ENCODE measurements at regions not wholly inside any gene's neighbourhood (a gene's known extent, or its start where the extent isn't known, plus 50 kb on each side); places are given as distances from the start of the nearest gene placed in this dataset.

DNA sequence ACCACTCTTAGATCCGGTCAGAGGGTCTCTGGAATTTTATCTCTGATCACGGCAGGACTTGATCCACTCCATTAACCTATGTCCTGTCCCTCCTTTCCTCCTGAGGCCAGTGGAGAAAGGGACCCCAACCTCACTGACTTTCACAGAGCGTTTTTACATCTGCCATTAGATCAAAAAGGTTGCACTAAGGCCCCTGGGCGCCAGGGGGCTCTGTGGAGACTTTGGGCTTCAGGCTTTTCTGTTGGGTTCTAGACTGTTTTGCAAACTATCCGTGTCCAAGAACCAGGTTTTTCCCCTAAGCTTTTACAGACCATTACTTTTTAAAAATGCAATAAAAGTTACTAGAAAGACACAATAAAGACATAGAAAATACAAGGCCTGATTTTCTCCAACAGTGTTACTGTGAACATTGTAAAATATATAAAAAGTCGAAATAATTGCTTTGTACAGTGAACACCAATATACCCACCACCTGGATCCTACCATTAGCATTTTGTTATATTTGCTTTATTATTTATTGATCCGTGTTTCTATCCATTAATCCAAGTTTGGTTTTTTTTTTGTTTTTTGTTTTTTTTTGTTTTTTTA is 159.7 kb downstream of the POLR2M start (continued):
- TF ChIP-seq, protein P1, sequence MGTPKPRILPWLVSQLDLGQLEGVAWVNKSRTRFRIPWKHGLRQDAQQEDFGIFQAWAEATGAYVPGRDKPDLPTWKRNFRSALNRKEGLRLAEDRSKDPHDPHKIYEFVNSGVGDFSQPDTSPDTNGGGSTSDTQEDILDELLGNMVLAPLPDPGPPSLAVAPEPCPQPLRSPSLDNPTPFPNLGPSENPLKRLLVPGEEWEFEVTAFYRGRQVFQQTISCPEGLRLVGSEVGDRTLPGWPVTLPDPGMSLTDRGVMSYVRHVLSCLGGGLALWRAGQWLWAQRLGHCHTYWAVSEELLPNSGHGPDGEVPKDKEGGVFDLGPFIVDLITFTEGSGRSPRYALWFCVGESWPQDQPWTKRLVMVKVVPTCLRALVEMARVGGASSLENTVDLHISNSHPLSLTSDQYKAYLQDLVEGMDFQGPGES (IDR thresholded peaks at IDR 0.05; ENCODE audit: low read depth, low read length): no peak
- TF ChIP-seq JUND (IDR thresholded peaks at IDR 0.05): no peak
- no peak for TF ChIP-seq NRF1 (IDR thresholded peaks at IDR 0.05; ENCODE audit: low read depth, low read length)
- TF ChIP-seq, protein P2, sequence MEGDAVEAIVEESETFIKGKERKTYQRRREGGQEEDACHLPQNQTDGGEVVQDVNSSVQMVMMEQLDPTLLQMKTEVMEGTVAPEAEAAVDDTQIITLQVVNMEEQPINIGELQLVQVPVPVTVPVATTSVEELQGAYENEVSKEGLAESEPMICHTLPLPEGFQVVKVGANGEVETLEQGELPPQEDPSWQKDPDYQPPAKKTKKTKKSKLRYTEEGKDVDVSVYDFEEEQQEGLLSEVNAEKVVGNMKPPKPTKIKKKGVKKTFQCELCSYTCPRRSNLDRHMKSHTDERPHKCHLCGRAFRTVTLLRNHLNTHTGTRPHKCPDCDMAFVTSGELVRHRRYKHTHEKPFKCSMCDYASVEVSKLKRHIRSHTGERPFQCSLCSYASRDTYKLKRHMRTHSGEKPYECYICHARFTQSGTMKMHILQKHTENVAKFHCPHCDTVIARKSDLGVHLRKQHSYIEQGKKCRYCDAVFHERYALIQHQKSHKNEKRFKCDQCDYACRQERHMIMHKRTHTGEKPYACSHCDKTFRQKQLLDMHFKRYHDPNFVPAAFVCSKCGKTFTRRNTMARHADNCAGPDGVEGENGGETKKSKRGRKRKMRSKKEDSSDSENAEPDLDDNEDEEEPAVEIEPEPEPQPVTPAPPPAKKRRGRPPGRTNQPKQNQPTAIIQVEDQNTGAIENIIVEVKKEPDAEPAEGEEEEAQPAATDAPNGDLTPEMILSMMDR (IDR thresholded peaks at IDR 0.05): peak; percentile 70
- TF ChIP-seq TEAD4 (IDR thresholded peaks at IDR 0.05; ENCODE audit: borderline replicate concordance, insufficient read depth): no peak

DNA sequence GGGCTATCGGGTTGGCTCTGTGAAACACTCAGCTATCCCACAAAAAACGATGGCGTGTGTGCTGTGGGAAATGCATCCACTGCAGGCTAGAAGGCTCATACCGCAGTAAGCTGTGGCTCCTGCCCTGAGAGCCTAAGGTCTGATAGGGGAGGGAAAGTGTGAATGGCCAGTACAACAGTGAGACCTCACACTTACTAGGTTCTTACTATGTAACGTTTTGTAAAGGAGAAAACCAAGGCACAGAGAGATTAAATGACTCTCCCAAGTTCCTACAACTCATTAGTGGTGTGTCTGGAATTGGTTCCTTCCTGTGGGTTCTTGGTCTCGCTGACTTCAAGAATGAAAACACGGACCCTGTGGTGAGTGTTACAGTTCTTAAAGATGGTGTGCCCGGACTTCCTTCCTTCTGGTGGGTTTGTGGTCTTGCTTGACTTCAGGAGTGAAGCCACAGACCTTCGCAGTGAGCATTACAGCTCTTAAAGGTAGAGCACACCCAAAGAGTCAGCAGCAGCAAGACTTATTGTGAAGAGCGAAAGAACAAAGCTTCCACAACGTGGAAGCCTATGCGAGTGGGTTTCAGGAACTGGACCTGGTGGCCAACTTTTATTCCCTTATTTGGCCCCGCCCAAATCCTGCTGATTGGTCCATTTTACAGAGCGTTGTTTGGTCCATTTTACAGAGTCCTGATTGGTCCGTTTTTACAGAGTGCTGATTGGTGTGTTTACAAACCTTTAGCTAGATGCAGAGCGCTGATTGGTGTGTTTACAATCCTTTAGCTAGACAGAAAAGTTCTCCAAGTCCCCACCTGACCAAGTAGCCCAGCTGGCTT is 161.7 kb downstream of the POLR2M start:
- no peaks in the 10 kb centered on the region for H3K79me2 ChIP-seq (ENCODE audit: insufficient read depth)
- no peak overlapping the region for H3K4me2 ChIP-seq
- no peak overlapping the region for H2AFZ ChIP-seq (ENCODE audit: low read depth)
- H3F3A ChIP-seq (replicated peaks; ENCODE audit: insufficient read depth): peaks cover 9% of the 10 kb centered on the region
- H4K20me1 ChIP-seq (ENCODE audit: insufficient read depth): no peaks in the 10 kb centered on the region
- H3K27ac ChIP-seq (ENCODE audit: low read depth in 2 of 2, low read length in 1 of 2): no peak overlapping the region
- no peak for DNase-seq
- no peaks in the 10 kb centered on the region for H3K36me3 ChIP-seq (replicated peaks in 1 of 2; ENCODE audit: control insufficient read depth in 1 of 2, insufficient read depth in 2 of 2, low read length in 1 of 2)
- H3K9me2 ChIP-seq: no peaks in the 10 kb centered on the region
- 68% methylated on average over 16 of the region's 16 CpGs for WGBS (ENCODE audit: low lambda C conversion rate)
- POLR2A ChIA-PET: no interaction called here
- no peak overlapping the region for H3K9ac ChIP-seq
- no peaks in the 10 kb centered on the region for H3K9me3 ChIP-seq
- no peak overlapping the region for H3K4me3 ChIP-seq (ENCODE audit: low read depth in 2 of 2, low read length in 1 of 2)
- peaks cover 0 to 2% of the 10 kb centered on the region in 2 experiments; a peak in 1 of 4 replicates for H3K4me1 ChIP-seq (ENCODE audit: control insufficient read depth in 1 of 2, insufficient read depth in 2 of 2, low read depth in 1 of 2, low read length in 1 of 2)
- CTCF ChIA-PET: interaction anchor here (1.2 to 16.2 kb wide), 5 partner anchors 122 to 315 kb away, joined by 3 to 315 read pairs (median 12); partner anchors contain the start of gene ALDH1A2
- H3K27me3 ChIP-seq (ENCODE audit: insufficient read depth): no peaks in the 10 kb centered on the region
- TF ChIP-seq, protein P3, sequence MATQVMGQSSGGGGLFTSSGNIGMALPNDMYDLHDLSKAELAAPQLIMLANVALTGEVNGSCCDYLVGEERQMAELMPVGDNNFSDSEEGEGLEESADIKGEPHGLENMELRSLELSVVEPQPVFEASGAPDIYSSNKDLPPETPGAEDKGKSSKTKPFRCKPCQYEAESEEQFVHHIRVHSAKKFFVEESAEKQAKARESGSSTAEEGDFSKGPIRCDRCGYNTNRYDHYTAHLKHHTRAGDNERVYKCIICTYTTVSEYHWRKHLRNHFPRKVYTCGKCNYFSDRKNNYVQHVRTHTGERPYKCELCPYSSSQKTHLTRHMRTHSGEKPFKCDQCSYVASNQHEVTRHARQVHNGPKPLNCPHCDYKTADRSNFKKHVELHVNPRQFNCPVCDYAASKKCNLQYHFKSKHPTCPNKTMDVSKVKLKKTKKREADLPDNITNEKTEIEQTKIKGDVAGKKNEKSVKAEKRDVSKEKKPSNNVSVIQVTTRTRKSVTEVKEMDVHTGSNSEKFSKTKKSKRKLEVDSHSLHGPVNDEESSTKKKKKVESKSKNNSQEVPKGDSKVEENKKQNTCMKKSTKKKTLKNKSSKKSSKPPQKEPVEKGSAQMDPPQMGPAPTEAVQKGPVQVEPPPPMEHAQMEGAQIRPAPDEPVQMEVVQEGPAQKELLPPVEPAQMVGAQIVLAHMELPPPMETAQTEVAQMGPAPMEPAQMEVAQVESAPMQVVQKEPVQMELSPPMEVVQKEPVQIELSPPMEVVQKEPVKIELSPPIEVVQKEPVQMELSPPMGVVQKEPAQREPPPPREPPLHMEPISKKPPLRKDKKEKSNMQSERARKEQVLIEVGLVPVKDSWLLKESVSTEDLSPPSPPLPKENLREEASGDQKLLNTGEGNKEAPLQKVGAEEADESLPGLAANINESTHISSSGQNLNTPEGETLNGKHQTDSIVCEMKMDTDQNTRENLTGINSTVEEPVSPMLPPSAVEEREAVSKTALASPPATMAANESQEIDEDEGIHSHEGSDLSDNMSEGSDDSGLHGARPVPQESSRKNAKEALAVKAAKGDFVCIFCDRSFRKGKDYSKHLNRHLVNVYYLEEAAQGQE (IDR thresholded peaks at IDR 0.05; ENCODE audit: low read depth, low read length): no peak
- TF ChIP-seq NRF1 (IDR thresholded peaks at IDR 0.05; ENCODE audit: low read depth, low read length) (no peak), GATA2 (CRISPR knock-in tag; IDR thresholded peaks at IDR 0.05) (no peak), FOXM1 (IDR thresholded peaks at IDR 0.05; ENCODE audit: low read depth) (no peak), TEAD4 (IDR thresholded peaks at IDR 0.05; ENCODE audit: borderline replicate concordance, insufficient read depth) (no peak), TAF1 (IDR thresholded peaks at IDR 0.05; ENCODE audit: borderline replicate concordance, low read depth, low read length) (no peak), FOSL2 (IDR thresholded peaks at IDR 0.05; ENCODE audit: borderline replicate concordance, low read depth) (no peak), JUND (IDR thresholded peaks at IDR 0.05) (no peak), SMC3 (IDR thresholded peaks at IDR 0.05; ENCODE audit: low read depth, low read length) (no peak), EP300 (IDR thresholded peaks at IDR 0.05; ENCODE audit: borderline replicate concordance in 1 of 2, low read depth in 1 of 2, low read length in 1 of 2) (no peak), RCOR1 (IDR thresholded peaks at IDR 0.05; ENCODE audit: low read length) (no peak), RFX5 (IDR thresholded peaks at IDR 0.05; ENCODE audit: low read length) (no peak), MEF2A (IDR thresholded peaks at IDR 0.05; ENCODE audit: borderline replicate concordance, low read depth) (no peak)
- TF ChIP-seq, protein P4, sequence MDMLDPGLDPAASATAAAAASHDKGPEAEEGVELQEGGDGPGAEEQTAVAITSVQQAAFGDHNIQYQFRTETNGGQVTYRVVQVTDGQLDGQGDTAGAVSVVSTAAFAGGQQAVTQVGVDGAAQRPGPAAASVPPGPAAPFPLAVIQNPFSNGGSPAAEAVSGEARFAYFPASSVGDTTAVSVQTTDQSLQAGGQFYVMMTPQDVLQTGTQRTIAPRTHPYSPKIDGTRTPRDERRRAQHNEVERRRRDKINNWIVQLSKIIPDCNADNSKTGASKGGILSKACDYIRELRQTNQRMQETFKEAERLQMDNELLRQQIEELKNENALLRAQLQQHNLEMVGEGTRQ (IDR thresholded peaks at IDR 0.05; ENCODE audit: borderline replicate concordance, low read depth, low read length): no peak
- TF ChIP-seq, protein P5, sequence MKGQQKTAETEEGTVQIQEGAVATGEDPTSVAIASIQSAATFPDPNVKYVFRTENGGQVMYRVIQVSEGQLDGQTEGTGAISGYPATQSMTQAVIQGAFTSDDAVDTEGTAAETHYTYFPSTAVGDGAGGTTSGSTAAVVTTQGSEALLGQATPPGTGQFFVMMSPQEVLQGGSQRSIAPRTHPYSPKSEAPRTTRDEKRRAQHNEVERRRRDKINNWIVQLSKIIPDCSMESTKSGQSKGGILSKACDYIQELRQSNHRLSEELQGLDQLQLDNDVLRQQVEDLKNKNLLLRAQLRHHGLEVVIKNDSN (IDR thresholded peaks at IDR 0.05; ENCODE audit: borderline replicate concordance, low read depth): no peak
- TF ChIP-seq, protein P6, sequence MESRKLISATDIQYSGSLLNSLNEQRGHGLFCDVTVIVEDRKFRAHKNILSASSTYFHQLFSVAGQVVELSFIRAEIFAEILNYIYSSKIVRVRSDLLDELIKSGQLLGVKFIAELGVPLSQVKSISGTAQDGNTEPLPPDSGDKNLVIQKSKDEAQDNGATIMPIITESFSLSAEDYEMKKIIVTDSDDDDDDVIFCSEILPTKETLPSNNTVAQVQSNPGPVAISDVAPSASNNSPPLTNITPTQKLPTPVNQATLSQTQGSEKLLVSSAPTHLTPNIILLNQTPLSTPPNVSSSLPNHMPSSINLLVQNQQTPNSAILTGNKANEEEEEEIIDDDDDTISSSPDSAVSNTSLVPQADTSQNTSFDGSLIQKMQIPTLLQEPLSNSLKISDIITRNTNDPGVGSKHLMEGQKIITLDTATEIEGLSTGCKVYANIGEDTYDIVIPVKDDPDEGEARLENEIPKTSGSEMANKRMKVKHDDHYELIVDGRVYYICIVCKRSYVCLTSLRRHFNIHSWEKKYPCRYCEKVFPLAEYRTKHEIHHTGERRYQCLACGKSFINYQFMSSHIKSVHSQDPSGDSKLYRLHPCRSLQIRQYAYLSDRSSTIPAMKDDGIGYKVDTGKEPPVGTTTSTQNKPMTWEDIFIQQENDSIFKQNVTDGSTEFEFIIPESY (IDR thresholded peaks at IDR 0.05; ENCODE audit: borderline replicate concordance, low read depth): no peak

Data from SK-N-SH (cell line).